MM.1S (cell line): ENCODE measurements at regions not wholly inside any gene's neighbourhood (a gene's known extent, or its start where the extent isn't known, plus 50 kb on each side); places are given as distances from the start of the nearest gene placed in this dataset.

Experiments used
- EZH2 ChIP-seq: fragments of 300-600 bp; sonication (generic); optimal IDR thresholded peaks from 2 replicates; pipeline ENCODE3; 2017; ENCODE audit warnings: low read depth, mild to moderate bottlenecking, antibody characterized with exemption, low read length, mixed read lengths
- TF ChIP-seq, protein P1 (sequence below): fragments of 300-600 bp; sonication (generic); IDR thresholded peaks from 2 replicates; pipeline ENCODE4 v1.5.1; 2016; ENCODE audit warnings: antibody characterized with exemption, low read length, mixed read lengths

DNA sequence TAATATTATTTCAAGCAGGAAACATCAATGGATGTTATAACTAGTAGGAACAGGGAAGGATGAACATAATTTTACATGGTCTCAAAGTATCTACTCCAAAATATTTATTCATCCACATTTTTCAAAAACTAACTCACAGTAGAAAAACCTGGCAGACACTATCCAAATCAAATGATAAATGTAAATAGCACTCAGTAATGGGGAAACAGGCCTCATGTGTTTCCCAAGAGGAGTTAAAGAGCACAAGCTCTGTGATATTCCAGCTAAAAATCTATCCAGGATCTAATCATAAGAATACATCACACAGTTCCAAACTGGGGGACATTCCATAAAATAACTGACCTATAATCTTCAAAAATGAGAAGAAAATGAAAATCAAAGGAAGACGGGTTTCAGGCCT, 443.1 kb downstream of the ZNF608 start:
- no peak for TF ChIP-seq EZH2
- TF ChIP-seq, protein P1, sequence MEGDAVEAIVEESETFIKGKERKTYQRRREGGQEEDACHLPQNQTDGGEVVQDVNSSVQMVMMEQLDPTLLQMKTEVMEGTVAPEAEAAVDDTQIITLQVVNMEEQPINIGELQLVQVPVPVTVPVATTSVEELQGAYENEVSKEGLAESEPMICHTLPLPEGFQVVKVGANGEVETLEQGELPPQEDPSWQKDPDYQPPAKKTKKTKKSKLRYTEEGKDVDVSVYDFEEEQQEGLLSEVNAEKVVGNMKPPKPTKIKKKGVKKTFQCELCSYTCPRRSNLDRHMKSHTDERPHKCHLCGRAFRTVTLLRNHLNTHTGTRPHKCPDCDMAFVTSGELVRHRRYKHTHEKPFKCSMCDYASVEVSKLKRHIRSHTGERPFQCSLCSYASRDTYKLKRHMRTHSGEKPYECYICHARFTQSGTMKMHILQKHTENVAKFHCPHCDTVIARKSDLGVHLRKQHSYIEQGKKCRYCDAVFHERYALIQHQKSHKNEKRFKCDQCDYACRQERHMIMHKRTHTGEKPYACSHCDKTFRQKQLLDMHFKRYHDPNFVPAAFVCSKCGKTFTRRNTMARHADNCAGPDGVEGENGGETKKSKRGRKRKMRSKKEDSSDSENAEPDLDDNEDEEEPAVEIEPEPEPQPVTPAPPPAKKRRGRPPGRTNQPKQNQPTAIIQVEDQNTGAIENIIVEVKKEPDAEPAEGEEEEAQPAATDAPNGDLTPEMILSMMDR, result no peak
